Nephron progenitor cell (in vitro differentiated cells): ENCODE measurements at regions not wholly inside any gene's neighbourhood (a gene's known extent, or its start where the extent isn't known, plus 50 kb on each side); places are given as distances from the start of the nearest gene placed in this dataset.

Experiments used
- DNase-seq: peaks from one replicate; pipeline ENCODE4 v3.0.0; 2021
- H3K27ac Mint-ChIP-seq: 2 replicates; pipeline ENCODE4 v1.8.0; 2021; ENCODE audit warnings: mild to moderate bottlenecking, moderate library complexity, mixed read lengths
- H3K27me3 Mint-ChIP-seq: 2 replicates; pipeline ENCODE4 v1.8.0; 2021; ENCODE audit warnings: mild to moderate bottlenecking, low read depth, mixed read lengths; ENCODE audit not compliant: poor library complexity
- H3K36me3 Mint-ChIP-seq: 2 replicates; pipeline ENCODE4 v1.8.0; 2021; ENCODE audit warnings: low read depth, mixed read lengths
- H3K4me1 Mint-ChIP-seq: 2 replicates; pipeline ENCODE4 v1.8.0; 2021; ENCODE audit warnings: mixed read lengths
- H3K4me3 Mint-ChIP-seq: 2 replicates; pipeline ENCODE4 v1.8.0; 2021; ENCODE audit warnings: mild to moderate bottlenecking, moderate library complexity, mixed read lengths
- H3K9me3 Mint-ChIP-seq: 2 replicates; pipeline ENCODE4 v1.8.0; 2021; ENCODE audit warnings: mild to moderate bottlenecking, moderate library complexity, mixed read lengths
- TF ChIP-seq, protein P1 (sequence below): fragments of 200-600 bp; sonication (generic); IDR thresholded peaks from 2 replicates; pipeline ENCODE4 v1.5.0; 2021; ENCODE audit warnings: antibody characterized with exemption

DNA sequence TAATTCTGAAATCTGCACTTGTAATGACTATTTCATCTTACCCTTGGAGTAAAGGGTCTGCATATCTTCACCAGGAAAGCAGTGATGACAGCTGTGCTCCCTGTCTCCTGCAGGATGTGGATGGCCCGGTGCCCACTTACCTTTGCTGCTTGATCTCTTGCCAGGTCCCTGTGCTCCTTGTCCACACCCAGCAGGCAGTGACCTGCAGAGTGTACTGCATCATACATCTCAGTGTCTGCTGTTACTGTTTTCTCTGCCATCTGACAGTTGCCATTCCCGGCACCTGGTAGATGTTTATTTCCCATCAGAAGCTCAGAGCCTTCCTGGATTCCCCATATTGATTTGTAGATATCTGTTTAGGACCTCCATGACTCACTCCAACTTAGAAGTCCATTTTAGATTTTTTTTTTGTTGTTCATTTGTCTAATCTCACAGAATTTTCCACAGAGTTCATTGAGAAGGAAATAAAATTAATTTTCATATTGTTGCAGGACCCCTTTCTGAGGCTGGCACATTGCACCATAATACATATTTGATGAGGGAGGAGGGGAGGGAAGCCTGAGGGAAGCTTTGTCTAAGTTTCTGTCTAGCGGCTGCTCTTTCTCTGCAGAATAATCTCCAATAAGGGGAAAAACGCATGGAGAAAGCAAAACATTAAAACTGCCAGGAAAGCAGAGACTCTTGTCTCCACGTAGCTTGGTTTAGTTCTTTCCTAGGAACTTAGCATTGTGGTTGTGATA lies 697.5 kb upstream of the RAB6C start:
- no peak overlapping the region for H3K27ac Mint-ChIP-seq

DNA sequence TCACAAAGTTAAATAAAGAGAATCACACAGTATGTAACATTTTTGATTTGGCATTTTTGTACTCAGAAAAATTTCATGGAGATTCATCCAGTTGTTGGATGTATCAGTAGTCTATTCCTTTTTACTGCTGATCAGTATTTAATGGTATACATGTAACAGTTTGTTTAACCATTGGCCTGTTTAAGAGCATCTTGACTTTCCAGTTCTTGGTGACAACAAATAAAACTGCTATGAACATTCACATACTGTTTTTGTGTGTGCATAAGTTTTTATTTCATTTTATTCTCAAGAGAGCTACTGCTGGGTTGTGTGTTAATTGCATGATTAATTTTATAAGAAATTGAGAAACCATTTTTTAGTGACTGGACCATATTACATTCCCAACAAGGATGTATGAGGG lies 694.5 kb upstream of the RAB6C start:
- no peak overlapping the region for H3K4me3 Mint-ChIP-seq
- TF ChIP-seq, protein P1, sequence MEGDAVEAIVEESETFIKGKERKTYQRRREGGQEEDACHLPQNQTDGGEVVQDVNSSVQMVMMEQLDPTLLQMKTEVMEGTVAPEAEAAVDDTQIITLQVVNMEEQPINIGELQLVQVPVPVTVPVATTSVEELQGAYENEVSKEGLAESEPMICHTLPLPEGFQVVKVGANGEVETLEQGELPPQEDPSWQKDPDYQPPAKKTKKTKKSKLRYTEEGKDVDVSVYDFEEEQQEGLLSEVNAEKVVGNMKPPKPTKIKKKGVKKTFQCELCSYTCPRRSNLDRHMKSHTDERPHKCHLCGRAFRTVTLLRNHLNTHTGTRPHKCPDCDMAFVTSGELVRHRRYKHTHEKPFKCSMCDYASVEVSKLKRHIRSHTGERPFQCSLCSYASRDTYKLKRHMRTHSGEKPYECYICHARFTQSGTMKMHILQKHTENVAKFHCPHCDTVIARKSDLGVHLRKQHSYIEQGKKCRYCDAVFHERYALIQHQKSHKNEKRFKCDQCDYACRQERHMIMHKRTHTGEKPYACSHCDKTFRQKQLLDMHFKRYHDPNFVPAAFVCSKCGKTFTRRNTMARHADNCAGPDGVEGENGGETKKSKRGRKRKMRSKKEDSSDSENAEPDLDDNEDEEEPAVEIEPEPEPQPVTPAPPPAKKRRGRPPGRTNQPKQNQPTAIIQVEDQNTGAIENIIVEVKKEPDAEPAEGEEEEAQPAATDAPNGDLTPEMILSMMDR = no peak
- no peak overlapping the region for H3K27ac Mint-ChIP-seq
- no peaks in the 10 kb centered on the region for H3K27me3 Mint-ChIP-seq
- H3K4me1 Mint-ChIP-seq = no peaks in the 10 kb centered on the region
- H3K9me3 Mint-ChIP-seq = peaks cover 12% of the 10 kb centered on the region
- H3K36me3 Mint-ChIP-seq = no peaks in the 10 kb centered on the region
- DNase-seq = no peak

More for the DNA sequence above, 697.5 kb upstream of the RAB6C start:
- H3K27me3 Mint-ChIP-seq = no peaks in the 10 kb centered on the region
- no peaks in the 10 kb centered on the region for H3K36me3 Mint-ChIP-seq
- no peak overlapping the region for H3K4me3 Mint-ChIP-seq
- peaks cover 21% of the 10 kb centered on the region for H3K9me3 Mint-ChIP-seq
- DNase-seq = no peak
- H3K4me1 Mint-ChIP-seq = no peaks in the 10 kb centered on the region
- TF ChIP-seq, protein P1 = no peak

DNA sequence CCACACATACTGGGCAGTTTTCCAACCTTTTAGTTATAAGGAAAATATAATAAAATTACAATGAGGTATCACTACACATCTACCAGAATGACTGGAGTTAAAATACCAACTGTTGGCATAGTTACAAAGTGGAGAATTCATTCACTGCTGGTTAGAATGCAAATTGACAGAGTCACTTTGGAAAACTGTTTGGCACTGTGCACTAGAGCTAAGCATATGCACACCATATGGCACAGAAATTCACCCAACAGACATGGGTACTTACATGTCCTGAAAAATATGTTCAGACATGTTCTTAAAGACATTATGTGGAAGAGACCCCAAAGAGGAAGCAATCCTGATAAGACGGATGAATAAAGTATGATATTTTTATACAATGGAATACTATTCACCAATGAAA lies 686.1 kb upstream of the RAB6C start:
- TF ChIP-seq, protein P1 = no peak
- H3K36me3 Mint-ChIP-seq = no peaks in the 10 kb centered on the region
- no peak overlapping the region for H3K4me3 Mint-ChIP-seq
- peaks cover 18% of the 10 kb centered on the region for H3K9me3 Mint-ChIP-seq
- no peak for DNase-seq
- no peaks in the 10 kb centered on the region for H3K27me3 Mint-ChIP-seq
- no peak overlapping the region for H3K27ac Mint-ChIP-seq
- no peaks in the 10 kb centered on the region for H3K4me1 Mint-ChIP-seq

DNA sequence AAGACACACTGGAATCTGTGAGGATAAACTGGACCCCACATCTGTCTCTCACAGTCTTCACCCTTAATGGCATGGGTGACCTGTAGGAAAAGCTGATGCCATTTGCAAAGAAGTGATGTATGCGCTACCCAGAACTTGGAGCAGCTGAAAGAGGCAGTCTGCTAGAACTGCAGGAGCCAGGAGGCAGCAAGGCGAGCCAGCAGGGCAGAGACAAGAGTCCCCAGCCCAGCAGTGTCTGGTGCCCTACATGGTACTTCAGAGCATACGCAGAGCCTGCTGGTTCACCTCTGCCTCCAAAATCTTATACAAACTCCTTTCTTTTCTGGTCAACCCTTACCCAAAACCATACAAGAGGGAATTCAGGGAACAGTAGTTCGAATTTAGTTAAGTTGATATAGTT lies 683.1 kb upstream of the RAB6C start:
- no peak for DNase-seq
- TF ChIP-seq, protein P1 = no peak
- Mint-ChIP-seq H3K27ac (no peak overlapping the region), H3K36me3 (no peaks in the 10 kb centered on the region), H3K27me3 (no peaks in the 10 kb centered on the region), H3K4me3 (no peak overlapping the region), H3K4me1 (no peaks in the 10 kb centered on the region), H3K9me3 (peaks cover 18% of the 10 kb centered on the region)

DNA sequence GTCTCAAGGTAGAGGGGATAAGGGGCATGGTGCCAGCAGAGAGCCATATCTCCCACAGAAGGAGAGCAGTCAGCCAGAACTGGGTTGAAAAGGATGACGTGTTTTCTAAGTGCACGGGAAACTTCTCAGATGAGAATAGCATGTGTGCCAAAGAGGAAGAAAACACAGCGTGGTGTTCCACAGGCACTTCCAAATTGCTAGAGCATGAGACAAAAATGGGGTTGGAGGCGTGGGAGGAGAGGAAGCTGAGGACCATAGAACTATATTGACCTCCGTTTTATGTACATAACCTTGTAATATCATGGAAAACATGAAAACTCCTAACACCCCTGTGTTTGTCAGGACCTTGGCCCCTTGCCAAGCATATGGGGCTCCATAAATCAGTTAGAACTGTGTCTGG lies 682.7 kb upstream of the RAB6C start:
- Mint-ChIP-seq H3K27ac (no peak overlapping the region), H3K4me1 (no peaks in the 10 kb centered on the region), H3K27me3 (no peaks in the 10 kb centered on the region), H3K36me3 (no peaks in the 10 kb centered on the region), H3K9me3 (peaks cover 18% of the 10 kb centered on the region), H3K4me3 (no peak overlapping the region)
- TF ChIP-seq, protein P1 = no peak
- no peak for DNase-seq

DNA sequence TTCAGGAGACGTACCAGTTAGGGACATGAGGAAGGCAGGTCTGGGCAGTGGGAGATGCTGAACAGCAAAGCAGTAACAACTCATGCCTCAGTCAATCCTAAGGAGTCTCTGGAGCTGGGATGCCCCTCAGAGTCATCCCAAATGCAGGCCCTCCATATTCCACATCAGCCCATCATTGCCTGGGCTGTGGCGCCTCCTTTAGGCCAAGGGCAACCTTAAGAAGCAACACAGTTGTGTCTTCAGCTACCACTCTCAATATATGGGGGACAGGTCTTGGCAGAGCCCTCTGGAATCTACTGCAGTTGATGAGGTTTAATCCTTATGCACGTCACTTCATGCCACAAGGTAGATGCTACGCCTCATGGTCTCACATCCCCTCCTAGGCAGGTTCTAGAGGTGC lies 682.0 kb upstream of the RAB6C start:
- DNase-seq = no peak
- no peak overlapping the region for H3K4me3 Mint-ChIP-seq
- no peaks in the 10 kb centered on the region for H3K36me3 Mint-ChIP-seq
- TF ChIP-seq, protein P1 = no peak
- no peaks in the 10 kb centered on the region for H3K4me1 Mint-ChIP-seq
- no peaks in the 10 kb centered on the region for H3K27me3 Mint-ChIP-seq
- H3K9me3 Mint-ChIP-seq = peaks cover 18% of the 10 kb centered on the region
- H3K27ac Mint-ChIP-seq = no peak overlapping the region
